Adipocyte (in vitro differentiated cells): ENCODE measurements at regions not wholly inside any gene's neighbourhood (a gene's known extent, or its start where the extent isn't known, plus 50 kb on each side); places are given as distances from the start of the nearest gene placed in this dataset.

Experiments
- DNase-seq: peaks from one replicate; pipeline ENCODE4 v3.0.0-alpha.2; 2015; ENCODE audit warnings: low read depth
- H3K27me3 ChIP-seq: replicated peaks from 2 replicates; pipeline ENCODE4 v1.7.0; 2013; ENCODE audit warnings: mild to moderate bottlenecking, low read length, moderate library complexity; ENCODE audit not compliant: control insufficient read depth, insufficient read depth
- H3K36me3 ChIP-seq: 2 replicates; pipeline ENCODE4 v1.7.0; 2013; ENCODE audit warnings: low read length, mild to moderate bottlenecking, moderate library complexity; ENCODE audit not compliant: control insufficient read depth, insufficient read depth, severe bottlenecking
- H3K4me1 ChIP-seq: 2 replicates; pipeline ENCODE4 v1.7.0; 2013; ENCODE audit warnings: mild to moderate bottlenecking, low read length, moderate library complexity; ENCODE audit not compliant: control insufficient read depth, insufficient read depth
- H3K4me3 ChIP-seq: 2 replicates; pipeline ENCODE4 v1.7.0; 2013; ENCODE audit warnings: mild to moderate bottlenecking, low read length, moderate library complexity
- H3K9ac ChIP-seq: 2 replicates; pipeline ENCODE4 v1.7.0; 2013; ENCODE audit warnings: mild to moderate bottlenecking, low read length, moderate library complexity
- H3K9me3 ChIP-seq: 2 replicates; pipeline ENCODE4 v1.7.0; 2013; ENCODE audit warnings: mild to moderate bottlenecking, low read length, moderate library complexity; ENCODE audit not compliant: control insufficient read depth

- H3K4me1 ChIP-seq, result no peaks in the 10 kb centered on the region
- no peak for DNase-seq
- H3K9ac ChIP-seq, result no peak overlapping the region
- no peaks in the 10 kb centered on the region for H3K27me3 ChIP-seq
- no peaks in the 10 kb centered on the region for H3K36me3 ChIP-seq
- H3K9me3 ChIP-seq, result no peaks in the 10 kb centered on the region
- H3K4me3 ChIP-seq, result no peak overlapping the region
Observed at GRCh38 chr13:38564256-38565150, 122.4 kb upstream of the FREM2 start.

- Histone ChIP-seq H3K9me3 (no peaks in the 10 kb centered on the region), H3K4me1 (no peaks in the 10 kb centered on the region), H3K4me3 (no peak overlapping the region), H3K9ac (no peak overlapping the region), H3K27me3 (no peaks in the 10 kb centered on the region), H3K36me3 (no peaks in the 10 kb centered on the region)
- no peak for DNase-seq
Observed at GRCh38 chr13:38566023-38566422, 120.9 kb upstream of the FREM2 start.

- no peaks in the 10 kb centered on the region for H3K9me3 ChIP-seq
- no peaks in the 10 kb centered on the region for H3K36me3 ChIP-seq
- no peaks in the 10 kb centered on the region for H3K27me3 ChIP-seq
- DNase-seq, result no peak
- H3K4me1 ChIP-seq, result no peaks in the 10 kb centered on the region
- no peak overlapping the region for H3K9ac ChIP-seq
- H3K4me3 ChIP-seq, result no peak overlapping the region
Observed at GRCh38 chr13:38566519-38566918, 120.4 kb upstream of the FREM2 start.

GRCh38 chr13:38570706-38571105 lies 116.2 kb upstream of the FREM2 start:
- H3K4me1 ChIP-seq, result no peaks in the 10 kb centered on the region
- no peak overlapping the region for H3K4me3 ChIP-seq
- no peak for DNase-seq
- H3K36me3 ChIP-seq, result no peaks in the 10 kb centered on the region
- H3K27me3 ChIP-seq, result no peaks in the 10 kb centered on the region
- no peak overlapping the region for H3K9ac ChIP-seq
- H3K9me3 ChIP-seq, result no peaks in the 10 kb centered on the region

GRCh38 chr13:38575427-38575826 lies 111.5 kb upstream of the FREM2 start:
- Histone ChIP-seq H3K27me3 (no peaks in the 10 kb centered on the region), H3K36me3 (no peaks in the 10 kb centered on the region)
- DNase-seq, result peak; percentile 1

GRCh38 chr13:38577048-38577447 lies 109.8 kb upstream of the FREM2 start:
- no peaks in the 10 kb centered on the region for H3K9me3 ChIP-seq
- H3K9ac ChIP-seq, result no peak overlapping the region
- no peaks in the 10 kb centered on the region for H3K36me3 ChIP-seq
- H3K27me3 ChIP-seq, result no peaks in the 10 kb centered on the region
- H3K4me1 ChIP-seq, result no peaks in the 10 kb centered on the region
- H3K4me3 ChIP-seq, result no peak overlapping the region
- DNase-seq, result no peak

More at GRCh38 chr13:38575427-38575826, 111.5 kb upstream of the FREM2 start:
- Histone ChIP-seq H3K4me1 (no peaks in the 10 kb centered on the region), H3K9me3 (no peaks in the 10 kb centered on the region), H3K4me3 (no peak overlapping the region), H3K9ac (no peak overlapping the region)

- Histone ChIP-seq H3K9ac (no peak overlapping the region), H3K9me3 (no peaks in the 10 kb centered on the region), H3K36me3 (no peaks in the 10 kb centered on the region), H3K4me3 (no peak overlapping the region), H3K4me1 (no peaks in the 10 kb centered on the region), H3K27me3 (no peaks in the 10 kb centered on the region)
- DNase-seq, result peak; percentile 72
Observed at GRCh38 chr13:38582133-38582532, 104.7 kb upstream of the FREM2 start.

GRCh38 chr13:38590230-38590629 lies 96.6 kb upstream of the FREM2 start:
- DNase-seq, result no peak
- Histone ChIP-seq H3K9me3 (peaks cover 4% of the 10 kb centered on the region), H3K4me1 (no peaks in the 10 kb centered on the region), H3K27me3 (no peaks in the 10 kb centered on the region), H3K36me3 (no peaks in the 10 kb centered on the region), H3K9ac (no peak overlapping the region), H3K4me3 (no peak overlapping the region)

GRCh38 chr13:38590796-38591507 lies 95.9 kb upstream of the FREM2 start:
- no peak for DNase-seq
- H3K4me1 ChIP-seq, result no peaks in the 10 kb centered on the region
- H3K36me3 ChIP-seq, result no peaks in the 10 kb centered on the region
- H3K4me3 ChIP-seq, result no peak overlapping the region
- no peak overlapping the region for H3K9ac ChIP-seq
- peaks cover 2% of the 10 kb centered on the region for H3K27me3 ChIP-seq
- peaks cover 4% of the 10 kb centered on the region for H3K9me3 ChIP-seq

GRCh38 chr13:38602266-38602665 lies 84.6 kb upstream of the FREM2 start:
- no peak overlapping the region for H3K4me3 ChIP-seq
- DNase-seq, result no peak
- no peaks in the 10 kb centered on the region for H3K4me1 ChIP-seq
- H3K9ac ChIP-seq, result no peak overlapping the region
- H3K36me3 ChIP-seq, result no peaks in the 10 kb centered on the region
- H3K9me3 ChIP-seq, result no peaks in the 10 kb centered on the region
- peaks cover 4% of the 10 kb centered on the region for H3K27me3 ChIP-seq

GRCh38 chr13:38606699-38607535 lies 80.0 kb upstream of the FREM2 start:
- Histone ChIP-seq H3K4me1 (no peaks in the 10 kb centered on the region), H3K9ac (no peak overlapping the region), H3K4me3 (no peak overlapping the region), H3K36me3 (no peaks in the 10 kb centered on the region), H3K27me3 (no peaks in the 10 kb centered on the region), H3K9me3 (no peaks in the 10 kb centered on the region)
- no peak for DNase-seq
